NCI-H146 treated with DMSO at 0.1 percent for 48 hours (cell line): ENCODE measurements at regions not wholly inside any gene's neighbourhood (a gene's known extent, or its start where the extent isn't known, plus 50 kb on each side); places are given as distances from the start of the nearest gene placed in this dataset.

Experiments
- DNase-seq: peaks from one replicate; lab custom pipeline; 2025; ENCODE audit not compliant: unreplicated experiment; lab: John Stamatoyannopoulos, UW

GRCh38 chr10:8731121-8732095 is 676.9 kb downstream of the GATA3 start:
- no peak for DNase-seq

- DNase-seq = no peak
These were observed 684.5 kb downstream of the GATA3 start for GRCh38 chr10:8738987-8739386.

- DNase-seq = no peak
These were observed 697.8 kb downstream of the GATA3 start for GRCh38 chr10:8752146-8752843.

- DNase-seq = no peak
These were observed 703.5 kb downstream of the GATA3 start for GRCh38 chr10:8758029-8758428.

- no peak for DNase-seq
These were observed 712.4 kb downstream of the GATA3 start for GRCh38 chr10:8766899-8767298.

- DNase-seq = no peak
These were observed 713.1 kb downstream of the GATA3 start for GRCh38 chr10:8767591-8767990.

- DNase-seq = no peak
These were observed 713.9 kb downstream of the GATA3 start for GRCh38 chr10:8768341-8768740.

GRCh38 chr10:8768852-8769251 is 714.4 kb downstream of the GATA3 start:
- DNase-seq = no peak

GRCh38 chr10:8776926-8777622 is 722.6 kb downstream of the GATA3 start:
- no peak for DNase-seq

- no peak for DNase-seq
These were observed 724.2 kb downstream of the GATA3 start for GRCh38 chr10:8778713-8779112.

- DNase-seq = no peak
These were observed 733.2 kb downstream of the GATA3 start for GRCh38 chr10:8787649-8788048.

GRCh38 chr10:8790390-8790789 is 735.9 kb downstream of the GATA3 start:
- no peak for DNase-seq

GRCh38 chr10:8794860-8795259 is 740.4 kb downstream of the GATA3 start:
- DNase-seq = no peak

GRCh38 chr10:8800426-8800825 is 745.9 kb downstream of the GATA3 start:
- DNase-seq = no peak

- no peak for DNase-seq
These were observed 749.5 kb downstream of the GATA3 start for GRCh38 chr10:8803992-8804391.

GRCh38 chr10:8810677-8811076 is 756.2 kb downstream of the GATA3 start:
- DNase-seq = no peak

- DNase-seq = no peak
These were observed 756.7 kb downstream of the GATA3 start for GRCh38 chr10:8811201-8811600.

GRCh38 chr10:8815969-8816368 is 761.5 kb downstream of the GATA3 start:
- no peak for DNase-seq

GRCh38 chr10:8817299-8817698 is 762.8 kb downstream of the GATA3 start:
- no peak for DNase-seq

- no peak for DNase-seq
These were observed 771.1 kb downstream of the GATA3 start for GRCh38 chr10:8825611-8826010.

- no peak for DNase-seq
These were observed 775.1 kb downstream of the GATA3 start for GRCh38 chr10:8829592-8829991.

GRCh38 chr10:8830048-8830447 is 775.6 kb downstream of the GATA3 start:
- DNase-seq = no peak
